ENCODE measurements at regions not wholly inside any gene's neighbourhood (a gene's known extent, or its start where the extent isn't known, plus 50 kb on each side); places are given as distances from the start of the nearest gene placed in this dataset.

DNA sequence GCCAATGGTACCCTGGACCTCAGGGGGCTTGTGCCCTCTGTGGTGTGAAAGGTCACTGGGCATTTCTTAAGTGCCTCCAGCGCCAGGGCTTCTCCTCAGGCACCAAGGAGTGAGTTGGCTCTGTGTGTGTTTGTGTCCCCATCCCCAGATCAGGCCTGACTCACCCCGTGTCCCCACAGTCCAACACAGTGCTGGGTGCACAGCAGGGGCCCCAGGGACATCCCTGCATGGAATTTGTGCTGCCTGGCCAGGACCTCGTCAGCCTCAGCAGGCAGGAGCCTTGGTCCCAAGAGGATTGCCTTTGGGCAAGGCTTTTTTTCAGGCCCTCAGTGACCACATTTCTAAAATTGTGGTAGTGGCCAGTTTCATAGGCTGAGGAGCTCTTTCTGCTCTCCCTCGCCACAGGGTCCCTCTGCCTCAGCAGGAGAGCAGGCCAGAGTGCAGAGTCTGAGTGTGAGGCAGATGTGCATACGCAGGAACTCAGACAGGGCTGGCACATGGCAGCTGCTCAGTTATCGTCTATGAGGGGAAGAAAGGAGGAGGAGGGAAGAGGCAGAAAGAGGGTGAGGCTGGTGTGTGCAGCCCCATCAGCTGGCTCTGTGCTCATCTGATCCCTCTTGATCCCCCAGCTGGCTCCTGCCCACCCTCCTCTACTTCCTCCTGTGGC is 215.6 kb downstream of the RPLP1 start:
- intact Hi-C loops (cut with micrococcal nuclease) (no loop called here), dilution Hi-C loops (cut with HindIII; ENCODE audit: low sequenced_read_pairs, unreplicated experiment) (no loop called here), in situ Hi-C loops (cut with MboI; ENCODE audit: low sequenced_read_pairs) (no loop called here)
- H2BK20ac ChIP-seq (ENCODE audit: low read depth, low read length): no peak overlapping the region
- peaks cover 80% of the 10 kb centered on the region for H3K27me3 ChIP-seq (ENCODE audit: control insufficient read depth, insufficient read depth, low read length)
- BruUV-seq (replicated peaks): no TSS peak
- no peaks in the 10 kb centered on the region for H3K9me3 ChIP-seq (ENCODE audit: control insufficient read depth, insufficient read depth, low read length)
- no peaks in the 10 kb centered on the region for H3K79me1 ChIP-seq (ENCODE audit: low read depth in 1 of 2, low read length in 2 of 2)
- H4K20me1 ChIP-seq (ENCODE audit: insufficient read depth, low read length): no peaks in the 10 kb centered on the region
- no peak overlapping the region for H3K9ac ChIP-seq (ENCODE audit: low read depth, low read length)
- H4K5ac ChIP-seq (ENCODE audit: low read depth, low read length): no peak overlapping the region
- TF ChIP-seq MXI1 (IDR thresholded peaks at IDR 0.05; ENCODE audit: borderline replicate concordance, low read depth, low read length): no peak
- no peak for TF ChIP-seq BHLHE40 (IDR thresholded peaks at IDR 0.05; ENCODE audit: low read depth, low read length)
- no peak for TF ChIP-seq POLR2A (IDR thresholded peaks at IDR 0.05; ENCODE audit: low read depth, low read length)
- TF ChIP-seq MAZ (IDR thresholded peaks at IDR 0.05; ENCODE audit: borderline replicate concordance, low read depth, low read length): no peak
- TF ChIP-seq CHD1 (IDR thresholded peaks at IDR 0.05; ENCODE audit: low read depth, low read length): no peak
- TF ChIP-seq, protein P1, sequence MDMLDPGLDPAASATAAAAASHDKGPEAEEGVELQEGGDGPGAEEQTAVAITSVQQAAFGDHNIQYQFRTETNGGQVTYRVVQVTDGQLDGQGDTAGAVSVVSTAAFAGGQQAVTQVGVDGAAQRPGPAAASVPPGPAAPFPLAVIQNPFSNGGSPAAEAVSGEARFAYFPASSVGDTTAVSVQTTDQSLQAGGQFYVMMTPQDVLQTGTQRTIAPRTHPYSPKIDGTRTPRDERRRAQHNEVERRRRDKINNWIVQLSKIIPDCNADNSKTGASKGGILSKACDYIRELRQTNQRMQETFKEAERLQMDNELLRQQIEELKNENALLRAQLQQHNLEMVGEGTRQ (IDR thresholded peaks at IDR 0.05; ENCODE audit: low read depth, low read length): no peak
- no peak for TF ChIP-seq RFX5 (IDR thresholded peaks at IDR 0.05; ENCODE audit: low read depth, low read length)
- TF ChIP-seq, protein P2, sequence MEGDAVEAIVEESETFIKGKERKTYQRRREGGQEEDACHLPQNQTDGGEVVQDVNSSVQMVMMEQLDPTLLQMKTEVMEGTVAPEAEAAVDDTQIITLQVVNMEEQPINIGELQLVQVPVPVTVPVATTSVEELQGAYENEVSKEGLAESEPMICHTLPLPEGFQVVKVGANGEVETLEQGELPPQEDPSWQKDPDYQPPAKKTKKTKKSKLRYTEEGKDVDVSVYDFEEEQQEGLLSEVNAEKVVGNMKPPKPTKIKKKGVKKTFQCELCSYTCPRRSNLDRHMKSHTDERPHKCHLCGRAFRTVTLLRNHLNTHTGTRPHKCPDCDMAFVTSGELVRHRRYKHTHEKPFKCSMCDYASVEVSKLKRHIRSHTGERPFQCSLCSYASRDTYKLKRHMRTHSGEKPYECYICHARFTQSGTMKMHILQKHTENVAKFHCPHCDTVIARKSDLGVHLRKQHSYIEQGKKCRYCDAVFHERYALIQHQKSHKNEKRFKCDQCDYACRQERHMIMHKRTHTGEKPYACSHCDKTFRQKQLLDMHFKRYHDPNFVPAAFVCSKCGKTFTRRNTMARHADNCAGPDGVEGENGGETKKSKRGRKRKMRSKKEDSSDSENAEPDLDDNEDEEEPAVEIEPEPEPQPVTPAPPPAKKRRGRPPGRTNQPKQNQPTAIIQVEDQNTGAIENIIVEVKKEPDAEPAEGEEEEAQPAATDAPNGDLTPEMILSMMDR (conservative IDR thresholded peaks at IDR 0.05; ENCODE audit: low read depth, low read length): no peak
- no peak for TF ChIP-seq RAD21 (IDR thresholded peaks at IDR 0.05; ENCODE audit: low read length)
- TF ChIP-seq NFE2L2 (IDR thresholded peaks at IDR 0.05; ENCODE audit: low read depth, low read length): no peak
- TF ChIP-seq, protein P3, sequence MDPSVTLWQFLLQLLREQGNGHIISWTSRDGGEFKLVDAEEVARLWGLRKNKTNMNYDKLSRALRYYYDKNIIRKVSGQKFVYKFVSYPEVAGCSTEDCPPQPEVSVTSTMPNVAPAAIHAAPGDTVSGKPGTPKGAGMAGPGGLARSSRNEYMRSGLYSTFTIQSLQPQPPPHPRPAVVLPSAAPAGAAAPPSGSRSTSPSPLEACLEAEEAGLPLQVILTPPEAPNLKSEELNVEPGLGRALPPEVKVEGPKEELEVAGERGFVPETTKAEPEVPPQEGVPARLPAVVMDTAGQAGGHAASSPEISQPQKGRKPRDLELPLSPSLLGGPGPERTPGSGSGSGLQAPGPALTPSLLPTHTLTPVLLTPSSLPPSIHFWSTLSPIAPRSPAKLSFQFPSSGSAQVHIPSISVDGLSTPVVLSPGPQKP (IDR thresholded peaks at IDR 0.05; ENCODE audit: borderline replicate concordance, low read depth, low read length): no peak
- TF ChIP-seq RCOR1 (IDR thresholded peaks at IDR 0.05; ENCODE audit: insufficient replicate concordance, low read length): no peak
- no peak for TF ChIP-seq SMC3 (IDR thresholded peaks at IDR 0.05; ENCODE audit: low read depth, low read length)
- no peak for TF ChIP-seq MAFK (IDR thresholded peaks at IDR 0.05; ENCODE audit: low read depth, low read length)
- no peak for TF ChIP-seq FOS (IDR thresholded peaks at IDR 0.05; ENCODE audit: low read depth, low read length)
- TF ChIP-seq CEBPB (IDR thresholded peaks at IDR 0.05; ENCODE audit: low read depth, low read length): no peak
- H3K4me1 ChIP-seq (ENCODE audit: control insufficient read depth, insufficient read depth, low read length): no peaks in the 10 kb centered on the region
- no peak overlapping the region for H4K8ac ChIP-seq (ENCODE audit: low read depth in 2 of 2, low read length in 2 of 2)
- no peak overlapping the region for H4K91ac ChIP-seq (ENCODE audit: insufficient read depth, low read depth, low read length)
- no peak overlapping the region for H2BK15ac ChIP-seq (ENCODE audit: low read depth, low read length)
- H2AK5ac ChIP-seq (ENCODE audit: low read depth, low read length): no peak overlapping the region
- no peak for DNase-seq
- no peak overlapping the region for H2BK120ac ChIP-seq (ENCODE audit: low read depth, low read length)
- no peaks in the 10 kb centered on the region for H3K9me1 ChIP-seq (ENCODE audit: insufficient read depth, low read length)
- POLR2A ChIA-PET (ENCODE audit: unreplicated experiment): no interaction called here
- no peak overlapping the region for H3K14ac ChIP-seq (replicated peaks; ENCODE audit: low read depth, low read length)
- no peak overlapping the region for H3K56ac ChIP-seq (ENCODE audit: extremely low read depth, insufficient read depth, low read length)
- H2AK9ac ChIP-seq (replicated peaks; ENCODE audit: low read depth, low read length, poor library complexity): no peak overlapping the region
- no peak overlapping the region for H3K4me3 ChIP-seq (ENCODE audit: insufficient read depth, low read depth, low read length)
- H2BK5ac ChIP-seq (ENCODE audit: low read depth, low read length, poor library complexity, severe bottlenecking): no peak overlapping the region
- H2AFZ ChIP-seq (replicated peaks; ENCODE audit: low read length, poor library complexity): no peak overlapping the region
- 0% methylated on average over 1 of the region's 6 CpGs; no CpG with 5 or more reads in 1 of the 2 experiments for WGBS, 2 experiments (ENCODE audit: extremely low coverage in 2 of 2, insufficient read length in 1 of 2)
- no peak for ATAC-seq (ENCODE audit: low read depth)
- no peaks in the 10 kb centered on the region for H3K36me3 ChIP-seq (ENCODE audit: control insufficient read depth, insufficient read depth, low read length)
- no peak overlapping the region for H3K4me2 ChIP-seq (ENCODE audit: low read depth, low read length)
- H3K23ac ChIP-seq (ENCODE audit: low read depth, low read length): no peak overlapping the region
- H3K4ac ChIP-seq (ENCODE audit: low read depth, low read length): no peak overlapping the region
- CTCF ChIA-PET: no interaction called here
- H3K18ac ChIP-seq (ENCODE audit: low read depth, low read length): no peak overlapping the region
- H3K27ac ChIP-seq (ENCODE audit: insufficient read depth, low read length): no peak overlapping the region
